ENCODE measurements at regions not wholly inside any gene's neighbourhood (a gene's known extent, or its start where the extent isn't known, plus 50 kb on each side); places are given as distances from the start of the nearest gene placed in this dataset.

DNA sequence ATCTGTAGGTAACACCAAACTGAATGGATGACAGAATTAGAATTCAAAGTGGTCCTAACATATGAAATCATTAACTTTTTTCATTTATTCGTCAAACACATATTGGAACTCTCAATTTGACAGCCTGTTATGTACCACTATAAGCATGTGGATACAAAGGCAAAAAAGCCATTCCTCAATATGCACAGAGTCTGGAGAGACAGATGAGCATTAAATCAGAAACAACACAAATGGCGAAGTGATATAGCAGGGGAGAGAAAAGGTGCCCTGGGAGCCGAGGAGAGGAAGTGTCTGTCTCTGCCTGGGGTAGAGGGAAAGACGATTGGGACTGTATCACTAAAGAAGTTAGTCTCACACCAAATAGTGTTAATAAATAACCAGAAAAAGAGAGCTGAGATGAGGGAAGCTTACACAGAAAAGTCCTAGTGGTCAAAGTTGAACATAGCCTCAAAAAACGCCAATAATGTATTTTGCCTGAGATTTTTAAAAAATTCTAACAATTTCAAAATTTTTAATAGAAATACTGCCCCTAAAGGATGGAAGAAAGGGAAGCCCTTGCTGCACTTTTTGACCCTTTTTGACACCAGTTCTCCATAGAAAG, 417.5 kb downstream of the TUSC7 start:
- Histone ChIP-seq H2AFZ (ENCODE audit: low read depth, low read length) (no peak overlapping the region), H3K36me3 (ENCODE audit: control insufficient read depth, insufficient read depth, low read length) (no peaks in the 10 kb centered on the region), H4K20me1 (replicated peaks; ENCODE audit: control insufficient read depth, insufficient read depth, low read length) (no peaks in the 10 kb centered on the region), H3K4me2 (ENCODE audit: insufficient read depth, low read length) (no peak overlapping the region), H3K4me3 (no peak overlapping the region), H3K9me1 (ENCODE audit: control insufficient read depth, insufficient read depth, low read length) (no peaks in the 10 kb centered on the region), H3K9ac (ENCODE audit: insufficient read depth in 1 of 2, low read depth in 2 of 2, low read length in 2 of 2) (no peak overlapping the region), H3K79me2 (ENCODE audit: control insufficient read depth, insufficient read depth, low read length) (no peaks in the 10 kb centered on the region), H3K27me3 (ENCODE audit: control insufficient read depth in 2 of 2, insufficient read depth in 2 of 2, low read length in 2 of 2) (no peaks in the 10 kb centered on the region), H3K9me3 (replicated peaks; ENCODE audit: control insufficient read depth, insufficient read depth, low read depth, low read length) (no peaks in the 10 kb centered on the region), H3K4me1 (replicated peaks in 1 of 2; ENCODE audit: control insufficient read depth in 2 of 2, insufficient read depth in 2 of 2, low read length in 2 of 2) (no peaks in the 10 kb centered on the region), H3K27ac (ENCODE audit: extremely low read depth, low read depth, low read length) (no peak overlapping the region)
- intact Hi-C loops (cut with micrococcal nuclease), result no loop called here
- ATAC-seq, result no peak
- WGBS (ENCODE audit: insufficient coverage, low coverage, missing lambda C conversion rate), result 0% methylated on average over 4 of the region's 5 CpGs
- no peak for FAIRE-seq
- BruUV-seq (replicated peaks), result no TSS peak
- ChIA-PET POLR2A (no interaction called here), CTCF (ENCODE audit: low intra/inter-chr PET ratio) (no interaction called here)
- in situ Hi-C loops (cut with MboI), result no loop called here
- no peak for TF ChIP-seq NONO (IDR thresholded peaks at IDR 0.05; ENCODE audit: low read depth in 2 of 2, low read length in 1 of 2)
- no peak for TF ChIP-seq SMAD3 (CRISPR knock-in tag; conservative IDR thresholded peaks at IDR 0.05)
- TF ChIP-seq NFIC (IDR thresholded peaks at IDR 0.05), result no peak
- DNase-seq (ENCODE audit: extremely low read depth in 1 of 4, low spot score in 3 of 4), result no peak

DNA sequence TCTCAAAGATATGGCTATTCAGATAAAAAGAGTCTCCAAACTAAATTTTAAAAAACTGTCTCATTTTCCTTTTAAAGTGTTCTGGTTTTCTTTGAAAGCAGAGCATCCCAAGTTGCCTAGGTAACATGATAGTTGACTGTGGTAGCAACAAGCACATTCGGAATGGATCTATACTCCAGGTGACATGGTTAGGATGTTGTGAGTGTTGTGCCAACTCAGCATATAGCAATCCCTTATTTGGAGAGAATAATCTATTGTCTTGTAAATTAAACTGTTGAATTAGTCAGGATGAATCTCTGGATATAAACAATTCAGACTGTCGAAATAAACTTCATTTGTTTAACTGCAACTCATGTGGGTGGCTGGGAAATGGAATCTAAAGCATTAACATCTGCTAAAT, 418.6 kb downstream of the TUSC7 start:
- no peaks in the 10 kb centered on the region for H4K20me1 ChIP-seq (replicated peaks; ENCODE audit: control insufficient read depth, insufficient read depth, low read length)
- H2AFZ ChIP-seq (ENCODE audit: low read depth, low read length), result no peak overlapping the region
- no peaks in the 10 kb centered on the region for H3K9me3 ChIP-seq (replicated peaks; ENCODE audit: control insufficient read depth, insufficient read depth, low read depth, low read length)
- no TSS peak for BruUV-seq (replicated peaks)
- H3K4me2 ChIP-seq (ENCODE audit: insufficient read depth, low read length), result no peak overlapping the region
- no peak overlapping the region for H3K4me3 ChIP-seq
- H3K9me1 ChIP-seq (ENCODE audit: control insufficient read depth, insufficient read depth, low read length), result no peaks in the 10 kb centered on the region
- 0% methylated on average over 2 of the region's 2 CpGs for WGBS (ENCODE audit: insufficient coverage, low coverage, missing lambda C conversion rate)
- H3K36me3 ChIP-seq (ENCODE audit: control insufficient read depth, insufficient read depth, low read length), result no peaks in the 10 kb centered on the region
- no peak overlapping the region for H3K9ac ChIP-seq (ENCODE audit: insufficient read depth in 1 of 2, low read depth in 2 of 2, low read length in 2 of 2)
- H3K4me1 ChIP-seq (replicated peaks in 1 of 2; ENCODE audit: control insufficient read depth in 2 of 2, insufficient read depth in 2 of 2, low read length in 2 of 2), result no peaks in the 10 kb centered on the region
- H3K27me3 ChIP-seq (ENCODE audit: control insufficient read depth in 2 of 2, insufficient read depth in 2 of 2, low read length in 2 of 2), result no peaks in the 10 kb centered on the region
- intact Hi-C loops (cut with micrococcal nuclease), result no loop called here
- ChIA-PET POLR2A (no interaction called here), CTCF (ENCODE audit: low intra/inter-chr PET ratio) (no interaction called here)
- H3K79me2 ChIP-seq (ENCODE audit: control insufficient read depth, insufficient read depth, low read length), result no peaks in the 10 kb centered on the region
- DNase-seq (ENCODE audit: extremely low read depth in 1 of 4, low spot score in 3 of 4) (no peak), ATAC-seq (no peak), FAIRE-seq (no peak)
- no peak overlapping the region for H3K27ac ChIP-seq (ENCODE audit: extremely low read depth, low read depth, low read length)
- in situ Hi-C loops (cut with MboI), result no loop called here
- no peak for TF ChIP-seq GTF2E2 (tag; IDR thresholded peaks at IDR 0.05)
- no peak for TF ChIP-seq RAD51 (IDR thresholded peaks at IDR 0.05; ENCODE audit: borderline replicate concordance, low read depth)
- TF ChIP-seq, protein P1, sequence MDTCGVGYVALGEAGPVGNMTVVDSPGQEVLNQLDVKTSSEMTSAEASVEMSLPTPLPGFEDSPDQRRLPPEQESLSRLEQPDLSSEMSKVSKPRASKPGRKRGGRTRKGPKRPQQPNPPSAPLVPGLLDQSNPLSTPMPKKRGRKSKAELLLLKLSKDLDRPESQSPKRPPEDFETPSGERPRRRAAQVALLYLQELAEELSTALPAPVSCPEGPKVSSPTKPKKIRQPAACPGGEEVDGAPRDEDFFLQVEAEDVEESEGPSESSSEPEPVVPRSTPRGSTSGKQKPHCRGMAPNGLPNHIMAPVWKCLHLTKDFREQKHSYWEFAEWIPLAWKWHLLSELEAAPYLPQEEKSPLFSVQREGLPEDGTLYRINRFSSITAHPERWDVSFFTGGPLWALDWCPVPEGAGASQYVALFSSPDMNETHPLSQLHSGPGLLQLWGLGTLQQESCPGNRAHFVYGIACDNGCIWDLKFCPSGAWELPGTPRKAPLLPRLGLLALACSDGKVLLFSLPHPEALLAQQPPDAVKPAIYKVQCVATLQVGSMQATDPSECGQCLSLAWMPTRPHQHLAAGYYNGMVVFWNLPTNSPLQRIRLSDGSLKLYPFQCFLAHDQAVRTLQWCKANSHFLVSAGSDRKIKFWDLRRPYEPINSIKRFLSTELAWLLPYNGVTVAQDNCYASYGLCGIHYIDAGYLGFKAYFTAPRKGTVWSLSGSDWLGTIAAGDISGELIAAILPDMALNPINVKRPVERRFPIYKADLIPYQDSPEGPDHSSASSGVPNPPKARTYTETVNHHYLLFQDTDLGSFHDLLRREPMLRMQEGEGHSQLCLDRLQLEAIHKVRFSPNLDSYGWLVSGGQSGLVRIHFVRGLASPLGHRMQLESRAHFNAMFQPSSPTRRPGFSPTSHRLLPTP (IDR thresholded peaks at IDR 0.05; ENCODE audit: borderline replicate concordance, extremely low read depth, insufficient read length), result no peak

Data from K562 (cell line).